ENCODE measurements at regions not wholly inside any gene's neighbourhood (a gene's known extent, or its start where the extent isn't known, plus 50 kb on each side); places are given as distances from the start of the nearest gene placed in this dataset.

GRCh38 chr12:25054783-25055144 lies 105.9 kb upstream of the BCAT1 start:
- no peaks in the 10 kb centered on the region for H3K36me3 ChIP-seq (ENCODE audit: control insufficient read depth in 2 of 2, insufficient read depth in 1 of 2, low read length in 2 of 2)
- H3K4me1 ChIP-seq (ENCODE audit: control insufficient read depth, insufficient read depth, low read length), result no peaks in the 10 kb centered on the region
- no peak overlapping the region for H3K27ac ChIP-seq (ENCODE audit: extremely low read depth, low read depth, low read length)
- no peaks in the 10 kb centered on the region for H3K9me3 ChIP-seq (ENCODE audit: control insufficient read depth, insufficient read depth, low read depth, low read length)
- CTCF ChIA-PET, result interaction anchor here (0.5 kb wide), 1 partner anchor 429 kb away, joined by 3 read pairs; no protein-coding TSS in a partner anchor
- TF ChIP-seq ZNF704 (tag by site-specific recombination; IDR thresholded peaks at IDR 0.05) (no peak), ZNF670 (tag by site-specific recombination; IDR thresholded peaks at IDR 0.05; ENCODE audit: low read depth) (no peak), ZFP3 (tag by site-specific recombination; IDR thresholded peaks at IDR 0.05; ENCODE audit: low read depth) (no peak), ZBTB21 (tag by site-specific recombination; IDR thresholded peaks at IDR 0.05) (no peak), ZNF16 (tag by site-specific recombination; IDR thresholded peaks at IDR 0.05; ENCODE audit: low read depth) (no peak), ZNF660 (tag by site-specific recombination; IDR thresholded peaks at IDR 0.05) (no peak), ZNF416 (tag by site-specific recombination; IDR thresholded peaks at IDR 0.05) (no peak), ZNF302 (tag by site-specific recombination; IDR thresholded peaks at IDR 0.05; ENCODE audit: low read depth) (no peak), ZNF311 (tag by site-specific recombination; IDR thresholded peaks at IDR 0.05; ENCODE audit: borderline replicate concordance) (no peak), ZNF138 (tag by site-specific recombination; IDR thresholded peaks at IDR 0.05; ENCODE audit: borderline replicate concordance) (no peak), ZBTB26 (tag by site-specific recombination; optimal IDR thresholded peaks at IDR 0.05) (no peak), HIC1 (tag by site-specific recombination; IDR thresholded peaks at IDR 0.05) (no peak), ZNF791 (tag by site-specific recombination; IDR thresholded peaks at IDR 0.05) (no peak), ZNF350 (tag by site-specific recombination; IDR thresholded peaks at IDR 0.05) (no peak), OSR2 (tag by site-specific recombination; IDR thresholded peaks at IDR 0.05) (no peak), TSHZ1 (tag by site-specific recombination; IDR thresholded peaks at IDR 0.05; ENCODE audit: borderline replicate concordance) (no peak), BCL6B (tag by site-specific recombination; IDR thresholded peaks at IDR 0.05) (no peak), ZNF449 (tag by site-specific recombination; IDR thresholded peaks at IDR 0.05) (no peak), ZNF26 (tag by site-specific recombination; IDR thresholded peaks at IDR 0.05) (no peak)
- H3K4me3 ChIP-seq (ENCODE audit: low read depth, low read length), result no peak overlapping the region
- POLR2A ChIA-PET, result no interaction called here

Measured in HEK293 (cell line).